Mucosa of descending colon (tissue), 3 donors: ENCODE measurements at regions not wholly inside any gene's neighbourhood (a gene's known extent, or its start where the extent isn't known, plus 50 kb on each side); places are given as distances from the start of the nearest gene placed in this dataset.

Experiments
- ATAC-seq: fragments of 200-7000 bp; cut with Tn5 transposase; one replicate; pipeline ENCODE4 v1.9.1; 2020; ENCODE audit warnings: mild to moderate bottlenecking, moderate library complexity
- DNase-seq, 3 donors: peaks; one replicate each; pipeline ENCODE4 v3.0.0-alpha.2; 2020
- H3K36me3 ChIP-seq: fragments of 200-600 bp; one replicate; pipeline ENCODE4 v1.8.0; 2021; ENCODE audit warnings: low read depth, mild to moderate bottlenecking
- H3K4me1 ChIP-seq: fragments of 200-600 bp; one replicate; pipeline ENCODE4 v1.8.0; 2021; ENCODE audit warnings: low read depth, mild to moderate bottlenecking
- H3K4me3 ChIP-seq: fragments of 200-600 bp; one replicate; pipeline ENCODE4 v1.8.0; 2021; ENCODE audit warnings: mild to moderate bottlenecking
- H3K9me3 ChIP-seq: fragments of 200-600 bp; one replicate; pipeline ENCODE4 v1.8.0; 2021; ENCODE audit warnings: mild to moderate bottlenecking
- CTCF ChIP-seq: fragments of 200-600 bp; IDR thresholded peaks from one replicate; pipeline ENCODE4 v1.8.0; 2022; ENCODE audit warnings: antibody characterized with exemption, mild to moderate bottlenecking
- intact Hi-C, 2 donors: fragments of 100-400 bp; cut with DNase I in 1 of 2; cut with micrococcal nuclease in 1 of 2; formaldehyde crosslinking; loops; one replicate each; pipeline versions ENCODE4 v1.11.0 to v1.11.1; 2022; cut with DNase I, micrococcal nuclease
- donor health status: DM: no; HTN: no; CAD: no; lungs with moderate emphysema.
- donor health status: DM: no; HTN: no; CAD: no.
- donor health status: DM: no; HTN: yes; CAD: no.

DNA sequence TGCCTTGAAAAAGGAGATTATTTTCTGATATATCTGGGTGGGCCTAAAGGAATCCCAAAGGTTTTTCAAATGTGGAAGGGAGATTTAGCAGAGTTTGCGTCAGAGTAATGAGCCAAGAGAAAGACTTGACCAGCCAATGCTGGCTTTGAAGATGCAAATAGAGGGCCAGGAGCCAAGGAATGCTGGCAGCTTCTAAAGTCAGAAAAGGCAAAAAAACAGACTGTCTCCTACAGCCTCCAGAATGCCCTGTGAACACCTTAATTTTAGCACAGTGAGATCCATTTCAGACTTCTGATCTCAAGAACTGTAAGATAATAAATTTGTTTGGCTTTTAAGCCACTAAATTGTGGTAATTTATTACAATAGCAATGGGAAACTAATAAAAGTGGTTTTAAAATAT, 122.6 kb upstream of the FREM1 start:
- ATAC-seq (no peak), DNase-seq (no peak)
- intact Hi-C loops = no loop called here

DNA sequence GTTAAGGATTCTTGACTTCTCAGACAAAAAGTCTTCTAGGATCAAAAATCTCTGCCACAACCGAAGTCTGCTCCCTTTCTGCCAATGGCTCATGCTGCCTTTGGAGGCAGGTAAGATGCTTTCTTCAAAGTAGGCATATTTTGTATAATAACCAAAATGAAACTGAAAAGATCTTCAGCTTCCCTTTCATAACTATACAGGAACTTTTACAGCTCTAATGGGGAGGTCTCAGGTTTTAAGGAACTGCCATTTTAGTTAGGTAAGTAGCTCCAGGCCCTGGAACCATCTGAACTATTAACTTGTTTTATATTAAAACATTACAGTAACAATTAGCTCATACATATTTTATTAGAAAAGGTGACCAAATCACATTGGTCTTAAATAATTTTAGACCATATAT, 110.9 kb upstream of the FREM1 start:
- no peaks in the 10 kb centered on the region for H3K9me3 ChIP-seq
- no peaks in the 10 kb centered on the region for H3K4me1 ChIP-seq
- TF ChIP-seq CTCF = no peak
- no peak for ATAC-seq
- H3K36me3 ChIP-seq = no peaks in the 10 kb centered on the region
- DNase-seq = no peak
- H3K4me3 ChIP-seq = no peak overlapping the region
- intact Hi-C loops = no loop called here

More for the DNA sequence above, 122.6 kb upstream of the FREM1 start:
- no peak overlapping the region for H3K4me3 ChIP-seq
- H3K4me1 ChIP-seq = no peaks in the 10 kb centered on the region
- no peaks in the 10 kb centered on the region for H3K36me3 ChIP-seq
- no peaks in the 10 kb centered on the region for H3K9me3 ChIP-seq
- TF ChIP-seq CTCF = no peak

DNA sequence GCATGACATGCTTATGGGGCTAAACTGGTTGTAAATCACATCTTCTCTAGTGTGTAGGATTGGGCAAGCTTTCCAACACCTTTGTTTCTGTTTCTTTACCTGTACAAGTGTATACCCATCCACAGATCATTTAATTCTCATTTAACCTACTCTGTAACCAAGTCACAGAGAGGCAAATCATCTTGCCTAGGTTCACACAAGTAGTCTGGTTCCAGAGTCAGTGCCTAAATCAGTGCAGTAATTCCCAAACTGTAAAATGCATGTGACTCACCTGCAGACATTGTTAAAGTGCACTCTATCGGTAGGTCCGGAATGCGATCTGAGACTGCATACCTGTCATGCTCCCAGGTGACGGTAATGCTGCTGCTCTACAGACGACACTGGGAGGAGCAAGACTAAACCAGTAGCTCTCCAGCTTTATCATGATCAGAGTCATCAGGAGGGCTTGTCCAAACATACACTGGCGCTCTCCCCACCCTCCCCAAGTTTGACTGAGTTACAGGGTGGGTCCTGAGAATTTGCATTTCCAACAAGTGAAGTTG, 107.9 kb upstream of the FREM1 start:
- H3K4me3 ChIP-seq = no peak overlapping the region
- H3K4me1 ChIP-seq = no peaks in the 10 kb centered on the region
- H3K36me3 ChIP-seq = no peaks in the 10 kb centered on the region
- TF ChIP-seq CTCF = no peak
- intact Hi-C loops = no loop called here
- DNase-seq (no peak), ATAC-seq (peak; percentile 13)
- no peaks in the 10 kb centered on the region for H3K9me3 ChIP-seq

DNA sequence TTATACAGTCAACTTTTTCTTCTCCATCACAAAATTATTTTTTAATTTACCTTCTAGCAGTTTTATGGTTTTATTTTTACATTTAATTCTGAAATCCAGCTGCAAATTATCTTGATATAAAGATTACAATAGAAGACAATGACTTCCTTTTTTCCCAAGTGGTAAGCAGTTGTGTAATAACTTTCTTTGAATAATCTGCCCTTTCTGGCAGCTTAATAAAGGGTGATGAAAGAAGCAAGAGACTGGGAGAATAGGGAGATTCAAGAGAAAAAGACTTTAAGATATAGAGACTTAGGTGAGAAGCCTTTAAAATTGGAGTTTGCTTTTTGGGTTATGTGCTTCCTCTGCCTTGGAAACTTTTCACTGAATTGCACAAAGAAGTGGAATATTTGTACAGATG, 100.4 kb upstream of the FREM1 start:
- Histone ChIP-seq H3K4me1 (no peaks in the 10 kb centered on the region), H3K4me3 (no peak overlapping the region), H3K36me3 (no peaks in the 10 kb centered on the region), H3K9me3 (no peaks in the 10 kb centered on the region)
- DNase-seq (no peak), ATAC-seq (no peak)
- intact Hi-C loops = no loop called here
- TF ChIP-seq CTCF = no peak

DNA sequence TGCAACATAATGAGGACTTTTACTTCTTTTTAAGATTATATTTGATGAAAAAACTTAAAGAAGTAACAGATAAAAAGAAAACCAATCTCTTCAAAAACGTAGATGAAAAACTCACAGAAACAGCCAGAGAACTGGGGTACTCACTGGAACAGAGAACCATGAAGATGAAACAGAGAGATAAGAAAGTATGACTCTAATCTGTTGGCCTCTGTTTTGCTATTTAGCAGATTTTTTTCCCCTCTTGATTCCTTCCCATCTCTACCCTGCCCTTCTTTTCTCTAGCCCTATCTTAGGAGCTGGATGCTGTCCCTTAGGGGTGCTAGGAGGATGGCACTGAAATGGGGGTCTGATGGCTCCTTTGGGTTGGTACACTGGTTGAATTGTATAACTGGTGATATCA, 97.5 kb upstream of the FREM1 start:
- no peaks in the 10 kb centered on the region for H3K4me1 ChIP-seq
- no peak for TF ChIP-seq CTCF
- H3K9me3 ChIP-seq = no peaks in the 10 kb centered on the region
- no peaks in the 10 kb centered on the region for H3K36me3 ChIP-seq
- ATAC-seq (no peak), DNase-seq (no peak)
- intact Hi-C loops = no loop called here
- no peak overlapping the region for H3K4me3 ChIP-seq

GRCh38 chr9:14994738-14995137, 84.5 kb upstream of the FREM1 start:
- TF ChIP-seq CTCF = no peak
- intact Hi-C loops = no loop called here
- no peak for DNase-seq
- H3K4me3 ChIP-seq = no peak overlapping the region
- ATAC-seq = no peak
- no peaks in the 10 kb centered on the region for H3K36me3 ChIP-seq
- H3K9me3 ChIP-seq = no peaks in the 10 kb centered on the region
- no peaks in the 10 kb centered on the region for H3K4me1 ChIP-seq
